ENCODE measurements at regions not wholly inside any gene's neighbourhood (a gene's known extent, or its start where the extent isn't known, plus 50 kb on each side); places are given as distances from the start of the nearest gene placed in this dataset.

DNA sequence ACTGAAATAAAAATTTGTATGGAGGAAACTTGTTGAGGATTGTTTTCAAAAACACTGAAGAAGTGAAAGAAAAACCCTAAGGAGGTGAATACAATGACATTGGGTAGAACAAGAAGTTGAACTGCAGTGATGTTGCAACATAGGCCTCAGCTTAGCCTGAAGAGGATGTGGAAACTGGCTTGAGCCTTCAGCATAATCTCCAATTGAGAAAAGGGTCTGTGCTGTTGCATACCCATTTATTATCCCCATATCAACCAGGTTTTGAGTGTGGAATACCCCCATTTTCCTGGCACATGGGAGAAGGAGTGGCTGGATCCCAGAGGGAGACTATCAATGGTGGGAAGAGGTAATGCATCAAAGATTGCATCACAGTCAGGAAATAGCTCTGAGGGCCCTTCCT, 695.0 kb upstream of the HS3ST1 start:
- Mint-ChIP-seq H3K27me3 (no peaks in the 10 kb centered on the region), H3K9me3 (ENCODE audit: insufficient read depth) (no peaks in the 10 kb centered on the region), H3K27ac (no peak overlapping the region), H3K4me1 (no peaks in the 10 kb centered on the region), H3K4me3 (no peak overlapping the region)
- ATAC-seq (ENCODE audit: low read depth) (no peak), DNase-seq (no peak)
- CTCF ChIA-PET, result no interaction called here
- no peaks in the 10 kb centered on the region for H3K36me3 ChIP-seq (replicated peaks in 1 of 2; ENCODE audit: control extremely low read depth in 1 of 2, control insufficient read depth in 1 of 2, extremely low read depth in 1 of 2, insufficient read depth in 2 of 2, low read length in 1 of 2)
- no peaks in the 10 kb centered on the region for H3K79me2 ChIP-seq (ENCODE audit: control insufficient read depth, insufficient read depth, low read length)
- intact Hi-C loops (cut with micrococcal nuclease), result no loop called here
- H2AFZ ChIP-seq (ENCODE audit: insufficient read depth, low read depth, low read length, poor library complexity, severe bottlenecking), result no peak overlapping the region
- H3K4me2 ChIP-seq (replicated peaks; ENCODE audit: low read depth, low read length, poor library complexity, severe bottlenecking), result no peak overlapping the region
- no peak overlapping the region for H3K27ac ChIP-seq (ENCODE audit: low read length in 2 of 2)
- no peaks in the 10 kb centered on the region for H4K20me1 ChIP-seq (ENCODE audit: control insufficient read depth, insufficient read depth, low read length, poor library complexity, severe bottlenecking)
- TF ChIP-seq EZH2 (IDR thresholded peaks at IDR 0.05; ENCODE audit: borderline replicate concordance, insufficient read depth, low read depth, low read length, poor library complexity, severe bottlenecking), result no peak
- TF ChIP-seq, protein P1, sequence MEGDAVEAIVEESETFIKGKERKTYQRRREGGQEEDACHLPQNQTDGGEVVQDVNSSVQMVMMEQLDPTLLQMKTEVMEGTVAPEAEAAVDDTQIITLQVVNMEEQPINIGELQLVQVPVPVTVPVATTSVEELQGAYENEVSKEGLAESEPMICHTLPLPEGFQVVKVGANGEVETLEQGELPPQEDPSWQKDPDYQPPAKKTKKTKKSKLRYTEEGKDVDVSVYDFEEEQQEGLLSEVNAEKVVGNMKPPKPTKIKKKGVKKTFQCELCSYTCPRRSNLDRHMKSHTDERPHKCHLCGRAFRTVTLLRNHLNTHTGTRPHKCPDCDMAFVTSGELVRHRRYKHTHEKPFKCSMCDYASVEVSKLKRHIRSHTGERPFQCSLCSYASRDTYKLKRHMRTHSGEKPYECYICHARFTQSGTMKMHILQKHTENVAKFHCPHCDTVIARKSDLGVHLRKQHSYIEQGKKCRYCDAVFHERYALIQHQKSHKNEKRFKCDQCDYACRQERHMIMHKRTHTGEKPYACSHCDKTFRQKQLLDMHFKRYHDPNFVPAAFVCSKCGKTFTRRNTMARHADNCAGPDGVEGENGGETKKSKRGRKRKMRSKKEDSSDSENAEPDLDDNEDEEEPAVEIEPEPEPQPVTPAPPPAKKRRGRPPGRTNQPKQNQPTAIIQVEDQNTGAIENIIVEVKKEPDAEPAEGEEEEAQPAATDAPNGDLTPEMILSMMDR (IDR thresholded peaks at IDR 0.05), result no peak
- no peak overlapping the region for H3K4me3 ChIP-seq (ENCODE audit: control extremely low read depth in 1 of 5, extremely low read depth in 1 of 5, insufficient read depth in 1 of 5, low read depth in 2 of 5, low read length in 4 of 5)
- no peaks in the 10 kb centered on the region for H3K4me1 ChIP-seq (ENCODE audit: control insufficient read depth in 2 of 2, insufficient read depth in 2 of 2, low read length in 2 of 2)
- H3K9me3 ChIP-seq (ENCODE audit: control extremely low read depth in 1 of 3, control insufficient read depth in 2 of 3, insufficient read depth in 1 of 3, low read length in 2 of 3), result no peaks in the 10 kb centered on the region
- no peaks in the 10 kb centered on the region for H3K27me3 ChIP-seq (replicated peaks in 1 of 4; ENCODE audit: control extremely low read depth in 1 of 4, control insufficient read depth in 3 of 4, insufficient read depth in 4 of 4, low read length in 3 of 4)
- H3K9ac ChIP-seq (ENCODE audit: low read length), result no peak overlapping the region
- POLR2A ChIA-PET, result no interaction called here

DNA sequence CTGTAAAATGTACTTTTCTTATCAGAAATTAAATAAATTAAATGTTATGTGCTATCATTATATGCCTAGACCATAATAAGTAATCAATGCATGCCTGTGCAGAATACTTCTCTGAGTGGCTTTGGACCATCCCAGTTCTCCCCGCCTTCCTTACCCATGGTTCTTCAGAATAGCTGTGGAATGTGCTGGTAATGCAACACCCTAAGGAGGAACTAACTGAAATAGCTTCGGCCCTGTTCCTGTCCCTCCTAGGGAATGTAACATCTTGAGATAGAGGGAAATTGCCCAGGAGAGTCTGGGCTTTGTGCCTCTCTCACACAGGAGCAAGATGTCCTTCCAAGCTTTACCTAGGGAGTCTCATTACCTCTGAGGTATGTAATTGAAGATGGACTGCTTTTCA, 693.6 kb upstream of the HS3ST1 start:
- TF ChIP-seq, protein P1 (IDR thresholded peaks at IDR 0.05), result no peak
- no peak for TF ChIP-seq EZH2 (IDR thresholded peaks at IDR 0.05; ENCODE audit: borderline replicate concordance, insufficient read depth, low read depth, low read length, poor library complexity, severe bottlenecking)
- ChIA-PET CTCF (no interaction called here), POLR2A (no interaction called here)
- 83% methylated on average over 1 of the region's 2 CpGs for WGBS (ENCODE audit: insufficient coverage)
- no peak overlapping the region for H3K4me3 ChIP-seq (ENCODE audit: control extremely low read depth in 1 of 5, extremely low read depth in 1 of 5, insufficient read depth in 1 of 5, low read depth in 2 of 5, low read length in 4 of 5)
- no peak overlapping the region for H3K9ac ChIP-seq (ENCODE audit: low read length)
- no peaks in the 10 kb centered on the region for H3K4me1 ChIP-seq (ENCODE audit: control insufficient read depth in 2 of 2, insufficient read depth in 2 of 2, low read length in 2 of 2)
- H3K4me2 ChIP-seq (replicated peaks; ENCODE audit: low read depth, low read length, poor library complexity, severe bottlenecking), result no peak overlapping the region
- H3K9me3 ChIP-seq (ENCODE audit: control extremely low read depth in 1 of 3, control insufficient read depth in 2 of 3, insufficient read depth in 1 of 3, low read length in 2 of 3), result no peaks in the 10 kb centered on the region
- no peak overlapping the region for H2AFZ ChIP-seq (ENCODE audit: insufficient read depth, low read depth, low read length, poor library complexity, severe bottlenecking)
- H3K4me3 Mint-ChIP-seq, result no peak overlapping the region
- no peaks in the 10 kb centered on the region for H3K79me2 ChIP-seq (ENCODE audit: control insufficient read depth, insufficient read depth, low read length)
- H3K27ac Mint-ChIP-seq, result no peak overlapping the region
- no peaks in the 10 kb centered on the region for H3K9me3 Mint-ChIP-seq (ENCODE audit: insufficient read depth)
- H3K27me3 Mint-ChIP-seq, result no peaks in the 10 kb centered on the region
- no peak for ATAC-seq (ENCODE audit: low read depth)
- no peaks in the 10 kb centered on the region for H4K20me1 ChIP-seq (ENCODE audit: control insufficient read depth, insufficient read depth, low read length, poor library complexity, severe bottlenecking)
- no peak for DNase-seq
- H3K4me1 Mint-ChIP-seq, result no peaks in the 10 kb centered on the region
- intact Hi-C loops (cut with micrococcal nuclease), result no loop called here
- H3K27ac ChIP-seq (ENCODE audit: low read length in 2 of 2), result no peak overlapping the region
- no peaks in the 10 kb centered on the region for H3K36me3 ChIP-seq (replicated peaks in 1 of 2; ENCODE audit: control extremely low read depth in 1 of 2, control insufficient read depth in 1 of 2, extremely low read depth in 1 of 2, insufficient read depth in 2 of 2, low read length in 1 of 2)
- no peaks in the 10 kb centered on the region for H3K27me3 ChIP-seq (replicated peaks in 1 of 4; ENCODE audit: control extremely low read depth in 1 of 4, control insufficient read depth in 3 of 4, insufficient read depth in 4 of 4, low read length in 3 of 4)

Measured in B cell (primary cell).